Left colon (tissue), 2 donors: ENCODE measurements at regions not wholly inside any gene's neighbourhood (a gene's known extent, or its start where the extent isn't known, plus 50 kb on each side); places are given as distances from the start of the nearest gene placed in this dataset.
"Not testable (repeated sequence)": the region's sequence is repeated elsewhere in the genome, so short reads cannot be mapped to it uniquely, and the experiment has no call there.

Experiments
- ATAC-seq: fragments of 200-7000 bp; cut with Tn5 transposase; one replicate; pipeline ENCODE4 v1.9.1; 2020; ENCODE audit warnings: mild to moderate bottlenecking, moderate library complexity
- DNase-seq, 2 donors: peaks; one replicate each; pipeline ENCODE4 v3.0.0-alpha.2; 2020
- intact Hi-C, 2 donors: fragments of 100-400 bp; cut with DNase I in 1 of 2; cut with micrococcal nuclease in 1 of 2; formaldehyde crosslinking; loops; one replicate each; pipeline versions ENCODE4 v1.11.2 to v1.14.0; 2022; cut with DNase I, micrococcal nuclease
- donor health status: DM: no; HTN: no; CAD: no.
- donor health status: DM: yes; HTN: yes; CAD: no.

DNA sequence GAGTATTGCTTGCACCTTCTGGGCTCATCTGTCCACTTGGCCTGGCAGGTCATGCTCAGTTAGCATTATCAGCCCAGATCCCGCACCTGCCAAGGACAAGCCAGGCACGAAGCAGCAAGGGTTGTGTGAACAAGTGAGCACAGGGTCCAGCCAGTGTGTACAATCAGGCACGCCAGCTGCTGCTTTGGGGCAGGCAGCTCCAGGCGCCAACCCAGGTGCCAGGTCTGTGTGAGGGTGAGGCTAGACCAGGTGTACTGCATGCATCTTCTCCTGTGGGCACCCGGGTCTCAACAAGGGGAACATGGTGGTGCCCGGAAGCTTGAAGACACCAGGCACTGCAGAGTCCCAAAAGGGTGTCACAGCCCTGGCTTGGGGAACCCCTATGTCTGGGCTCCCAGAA, 1446.8 kb downstream of the PCDH9 start:
- no peak for DNase-seq
- intact Hi-C loops: no loop called here
- no peak for ATAC-seq

DNA sequence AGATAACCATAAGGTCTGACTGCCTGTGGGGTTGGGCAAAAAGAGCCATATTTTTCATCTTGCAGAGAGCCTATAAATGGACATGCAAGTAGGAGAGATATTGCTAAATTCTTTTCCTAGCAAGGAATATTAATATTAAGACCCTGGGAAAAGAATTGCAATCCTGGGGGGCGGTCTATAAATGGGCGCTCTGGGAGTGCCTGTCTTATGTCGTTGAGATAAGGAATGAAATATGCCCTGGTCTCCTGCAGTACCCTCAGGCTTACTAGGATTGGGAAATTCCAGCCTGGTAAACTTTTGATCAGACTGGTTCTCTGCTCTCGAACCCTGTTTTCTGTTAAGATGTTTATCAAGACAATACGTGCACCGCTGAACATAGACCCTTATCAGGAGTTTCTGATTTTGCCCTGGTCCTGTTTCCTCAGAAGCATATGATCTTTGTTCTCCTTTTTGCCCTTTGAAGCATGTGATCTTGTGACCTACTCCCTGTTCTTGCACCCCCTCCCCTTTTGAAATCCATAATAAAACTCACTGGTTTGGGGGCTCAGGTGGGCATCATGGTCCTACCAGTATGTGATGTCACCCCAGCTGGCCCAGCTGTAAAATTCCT, 1458.3 kb downstream of the PCDH9 start:
- ATAC-seq, DNase-seq, intact Hi-C loops: not testable (repeated sequence)

DNA sequence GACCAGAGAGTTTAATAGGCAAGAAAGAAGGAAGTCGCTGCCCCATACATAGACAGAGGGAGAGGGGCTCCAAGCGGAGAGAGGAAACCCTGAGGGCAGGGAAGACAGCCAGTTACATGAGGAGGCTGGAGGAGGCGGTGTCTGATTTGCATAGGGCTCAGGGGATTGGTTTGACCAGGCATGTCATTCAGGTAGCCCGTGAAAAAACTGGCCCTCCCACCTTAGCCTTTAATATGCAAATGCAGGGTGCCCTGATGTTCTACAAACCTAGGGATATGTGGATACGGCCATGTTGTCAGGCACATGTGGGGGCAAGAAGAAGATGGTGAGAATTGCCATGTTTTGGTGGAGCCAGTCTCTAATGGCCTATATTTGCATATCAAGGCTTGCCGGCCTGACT, 1461.6 kb downstream of the PCDH9 start:
- intact Hi-C loops: no loop called here
- no peak for ATAC-seq

DNA sequence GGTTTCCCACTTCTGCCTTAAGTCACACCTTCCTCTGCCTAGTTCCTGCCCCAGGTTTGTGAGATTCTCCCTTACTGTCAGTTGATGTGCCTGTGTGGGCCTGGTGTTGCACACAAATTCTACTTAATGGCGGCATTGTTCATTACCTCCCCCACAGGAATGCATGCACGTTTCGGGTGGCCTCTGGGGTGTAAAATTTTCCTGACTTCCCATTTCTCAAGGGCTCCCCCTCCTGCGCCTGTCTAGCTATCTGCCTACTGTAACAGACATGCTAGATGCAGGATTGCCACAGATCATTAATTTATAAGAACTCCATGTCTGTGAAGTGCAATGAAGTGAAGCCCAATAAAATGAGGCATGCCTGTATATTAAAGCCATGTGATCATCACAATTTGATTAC, 1466.3 kb downstream of the PCDH9 start:
- intact Hi-C loops: no loop called here
- DNase-seq (no peak), ATAC-seq (no peak)

More for the DNA sequence above, 1461.6 kb downstream of the PCDH9 start:
- no peak for DNase-seq

DNA sequence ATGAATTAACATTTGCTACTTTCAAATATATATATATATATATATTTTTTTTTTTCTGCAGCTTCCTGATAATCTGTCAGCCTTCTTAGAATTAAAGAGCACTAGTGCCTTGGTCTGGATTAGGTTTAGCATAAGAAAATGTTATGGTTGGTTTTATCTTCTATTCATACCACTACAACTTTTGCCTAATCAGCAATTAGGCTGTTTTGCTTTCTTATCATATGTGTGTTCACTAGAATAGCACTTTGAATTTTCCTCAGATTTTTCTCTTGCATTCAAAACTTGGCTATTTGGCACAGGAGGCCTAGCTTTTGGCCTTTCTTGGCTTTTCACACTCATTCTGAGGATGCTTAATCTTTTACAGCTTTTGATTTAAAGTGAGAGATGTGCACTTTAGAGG, 1468.1 kb downstream of the PCDH9 start:
- ATAC-seq (no peak), DNase-seq (no peak)
- intact Hi-C loops: no loop called here

DNA sequence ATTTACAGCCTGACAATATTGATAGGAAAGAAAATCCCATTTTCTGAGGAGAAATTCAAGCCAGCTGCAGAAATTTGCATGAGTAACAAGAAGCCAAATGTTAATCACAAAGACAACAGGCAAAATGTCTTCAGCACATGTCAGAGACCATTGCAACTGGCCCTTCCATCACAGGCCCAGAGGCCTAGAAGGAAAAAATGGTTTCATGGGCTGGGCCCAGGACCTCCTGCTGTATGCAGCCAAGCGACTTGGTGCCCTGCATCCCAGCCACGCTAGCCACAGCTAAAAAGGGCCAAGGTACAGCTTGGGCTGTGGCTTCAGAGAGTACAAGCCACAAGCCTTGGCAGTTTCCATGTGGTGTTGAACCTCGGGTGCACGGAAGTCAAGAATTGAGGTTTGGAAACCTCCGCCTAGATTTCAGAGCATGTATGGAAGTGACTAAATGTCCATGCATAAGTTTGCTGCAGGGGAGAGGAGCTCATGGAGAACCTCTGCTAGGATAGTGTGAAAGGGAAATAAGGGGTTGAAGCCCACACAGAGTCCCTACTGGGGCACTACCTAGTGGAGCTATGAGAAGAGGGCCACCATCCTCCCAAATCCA, 1474.0 kb downstream of the PCDH9 start:
- no peak for DNase-seq
- intact Hi-C loops: no loop called here
- no peak for ATAC-seq

DNA sequence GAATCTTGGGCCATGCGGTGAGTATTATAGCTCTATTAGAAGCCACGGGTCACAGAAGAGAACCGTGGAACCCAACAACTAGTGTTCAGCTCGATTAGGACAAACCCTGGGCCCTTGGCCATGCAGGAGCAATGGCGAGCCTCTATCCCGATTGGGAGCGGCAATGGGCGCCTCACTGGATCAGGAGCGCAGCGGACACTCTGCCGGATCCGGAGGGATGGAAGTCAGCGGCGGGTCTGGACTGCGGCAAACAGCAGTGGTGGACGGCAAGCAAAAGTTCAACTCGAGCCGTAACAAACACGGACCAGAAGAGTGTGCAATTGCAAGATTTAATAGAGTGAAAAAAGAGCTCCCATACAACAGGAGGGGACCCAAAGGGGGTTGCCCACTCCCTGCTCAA, 1481.9 kb downstream of the PCDH9 start:
- intact Hi-C loops: no loop called here
- no peak for ATAC-seq

DNA sequence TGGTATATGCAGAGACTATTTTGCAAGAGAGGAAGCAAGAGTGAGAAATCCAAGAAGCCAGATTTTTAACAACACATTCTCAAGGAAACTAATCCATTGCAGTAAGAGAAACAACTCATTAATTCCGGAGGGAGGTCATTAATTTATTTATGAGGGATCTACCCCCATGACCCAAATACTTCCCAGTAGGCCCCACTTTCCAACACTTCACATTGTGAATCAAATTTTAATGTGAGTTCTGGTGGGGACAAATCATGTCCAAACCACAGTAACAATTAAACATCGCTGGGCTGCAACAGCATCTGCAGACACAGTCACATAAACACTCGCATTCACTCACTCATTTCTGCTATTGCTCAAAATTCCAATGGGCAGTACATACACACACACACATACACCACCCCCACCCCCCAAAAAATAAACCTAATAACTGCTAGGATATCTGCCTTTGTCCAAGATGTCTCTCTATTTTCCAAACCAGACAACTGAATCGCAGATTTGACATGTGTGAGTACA, 1483.7 kb downstream of the PCDH9 start:
- ATAC-seq (no peak), DNase-seq (no peak)
- intact Hi-C loops: no loop called here

More for the DNA sequence above, 1481.9 kb downstream of the PCDH9 start:
- DNase-seq: no peak

DNA sequence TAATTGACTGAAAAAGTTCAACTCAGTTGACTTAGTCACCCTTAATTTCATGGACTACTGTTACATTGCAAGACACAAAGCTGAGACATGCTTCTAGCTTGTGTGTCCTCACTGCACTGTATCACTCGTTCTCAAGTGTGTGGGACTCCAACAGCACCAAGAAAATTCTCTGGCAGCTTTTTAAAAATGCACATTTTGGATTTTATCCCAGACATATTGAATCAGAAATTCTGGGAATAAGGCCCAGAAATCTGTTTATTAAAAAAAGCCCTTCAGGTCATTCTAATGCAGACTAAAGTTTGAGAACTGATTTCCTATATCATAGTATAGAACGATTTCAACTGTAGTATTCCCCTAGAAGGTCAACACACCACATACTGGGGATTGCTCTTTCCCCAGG, 1485.3 kb downstream of the PCDH9 start:
- DNase-seq: no peak
- intact Hi-C loops: no loop called here
- no peak for ATAC-seq

DNA sequence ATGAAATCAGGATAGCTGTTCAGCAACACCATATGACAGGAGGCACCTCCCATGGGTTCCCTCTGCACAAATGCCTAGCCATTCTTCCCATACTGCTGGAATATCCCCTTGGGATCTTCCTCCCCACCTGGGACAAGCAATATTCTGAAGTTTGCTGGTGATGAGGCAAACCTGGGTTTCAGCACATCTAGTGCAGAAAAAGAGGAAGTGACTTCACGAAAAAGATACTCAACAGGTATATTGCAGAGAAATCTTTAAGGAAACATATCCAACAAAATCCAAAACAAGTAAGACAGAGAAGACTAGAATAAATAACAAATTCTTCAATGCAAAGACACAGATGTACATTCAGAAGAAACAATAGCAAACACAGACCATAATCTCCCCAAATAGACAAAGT, 1497.0 kb downstream of the PCDH9 start:
- DNase-seq (no peak), ATAC-seq (no peak)
- intact Hi-C loops: no loop called here

DNA sequence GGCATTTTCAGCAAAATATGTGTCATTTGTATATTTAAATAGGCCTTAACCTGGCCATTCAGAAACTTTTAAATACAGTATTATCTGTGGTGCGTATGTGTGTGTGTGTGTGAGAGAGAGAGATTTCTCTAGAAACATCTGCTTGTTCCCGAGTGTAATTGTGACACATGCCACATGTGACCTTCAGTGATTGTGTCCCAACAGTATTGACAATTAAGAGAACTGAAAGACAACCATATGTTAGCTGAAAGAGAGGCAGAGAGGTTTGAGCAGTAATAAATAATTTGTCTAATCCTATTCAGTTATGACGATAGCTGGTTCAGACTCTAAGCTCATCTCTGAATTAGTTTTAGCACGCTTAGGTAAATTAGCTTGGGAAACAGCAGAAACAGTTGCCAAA, 1503.1 kb downstream of the PCDH9 start:
- no peak for ATAC-seq
- no peak for DNase-seq
- intact Hi-C loops: no loop called here

DNA sequence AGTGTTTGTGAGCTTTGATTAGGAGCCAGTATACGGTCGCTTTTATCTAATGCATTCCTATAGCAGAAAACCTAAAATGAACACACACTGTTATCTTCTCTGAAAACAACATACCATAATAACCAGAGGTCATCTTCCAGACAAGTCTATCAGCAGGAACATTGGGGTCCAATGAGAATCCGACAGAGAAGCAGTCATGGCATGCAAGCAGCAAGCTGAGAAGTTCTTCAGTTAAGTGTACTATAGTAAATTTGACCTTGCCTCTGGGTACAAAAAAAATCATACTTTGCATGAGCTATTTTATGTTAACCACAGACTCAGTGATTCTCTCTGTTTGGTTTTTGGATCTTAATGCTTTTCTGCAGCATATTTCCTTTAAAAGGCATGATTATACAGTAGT, 1505.1 kb downstream of the PCDH9 start:
- ATAC-seq: no peak
- intact Hi-C loops: no loop called here
- DNase-seq: no peak

DNA sequence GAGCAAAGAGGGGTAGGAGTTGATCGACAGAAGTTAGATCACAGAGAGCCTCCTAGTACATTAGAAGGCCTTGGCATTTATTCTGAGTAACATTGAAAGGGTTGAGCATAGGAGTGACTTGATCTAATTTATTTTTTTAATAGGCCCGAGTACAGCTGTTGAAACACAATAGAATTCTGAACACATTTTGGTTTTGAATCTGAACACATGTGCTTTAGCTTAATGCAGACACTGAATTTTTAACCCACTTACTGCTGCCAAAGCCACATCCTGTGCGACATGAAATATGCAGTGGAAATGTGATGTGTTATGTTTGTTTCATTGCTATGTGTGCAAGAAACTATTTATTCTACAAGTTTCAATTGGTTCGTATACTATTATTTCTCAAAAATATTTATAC, 1505.9 kb downstream of the PCDH9 start:
- intact Hi-C loops: no loop called here
- ATAC-seq (no peak), DNase-seq (no peak)

DNA sequence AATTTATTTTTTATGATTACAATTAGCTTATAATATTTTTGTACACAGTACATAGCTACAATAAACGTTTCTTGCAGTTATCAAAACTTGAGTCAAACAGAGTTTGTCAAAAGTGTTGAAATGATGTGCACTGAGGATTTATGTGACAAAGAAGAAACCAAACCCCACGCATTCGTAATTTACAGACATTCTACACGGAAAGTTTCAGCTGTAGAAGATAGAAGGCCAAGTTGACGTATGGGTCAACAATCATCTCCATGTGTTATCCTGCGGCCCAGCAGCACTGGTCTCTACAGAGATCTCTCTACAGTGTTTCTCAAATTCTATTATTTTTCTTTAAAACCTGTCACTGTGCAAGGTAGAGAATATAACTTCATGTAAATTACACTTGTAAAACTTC, 1507.6 kb downstream of the PCDH9 start:
- DNase-seq (no peak), ATAC-seq (no peak)
- intact Hi-C loops: no loop called here

DNA sequence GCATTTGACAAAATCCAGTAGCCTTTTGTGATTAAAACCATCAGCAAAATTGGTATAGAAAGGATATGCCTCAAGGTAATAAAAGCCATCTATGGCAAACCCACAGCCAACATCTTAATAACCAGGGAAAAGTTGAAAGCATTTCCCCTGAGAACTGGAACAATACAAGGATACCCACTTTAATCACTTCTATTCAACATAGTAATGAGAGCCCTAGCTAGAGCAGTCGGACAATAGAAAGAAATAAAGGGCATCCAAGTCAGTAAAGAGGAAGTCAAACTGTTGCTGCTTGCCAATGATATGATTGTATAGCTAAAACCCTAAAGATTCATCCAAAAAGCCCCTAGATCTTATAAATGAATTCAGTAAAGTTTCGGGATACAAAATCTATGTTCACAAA, 1510.3 kb downstream of the PCDH9 start:
- no peak for DNase-seq
- ATAC-seq: no peak
- intact Hi-C loops: no loop called here

DNA sequence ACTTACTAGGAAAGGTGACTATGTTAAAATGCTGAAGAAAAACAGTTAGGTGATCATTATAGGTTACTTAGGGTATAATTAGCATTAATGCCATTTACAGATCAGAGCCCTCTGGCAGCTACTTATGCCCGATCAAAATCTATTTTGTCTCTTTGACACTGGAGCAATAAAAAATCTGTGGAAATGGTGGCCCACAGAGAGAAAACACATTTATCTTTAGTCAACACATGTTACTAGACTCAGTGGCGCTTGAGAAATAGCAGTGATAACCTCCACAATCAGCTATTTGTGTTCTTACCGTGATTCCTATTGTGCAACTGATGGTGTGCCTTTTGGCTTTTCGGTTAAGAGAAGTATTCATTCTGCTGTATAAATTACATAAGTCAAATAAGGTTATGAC, 1519.6 kb downstream of the PCDH9 start:
- DNase-seq (no peak), ATAC-seq (no peak)
- intact Hi-C loops: no loop called here

DNA sequence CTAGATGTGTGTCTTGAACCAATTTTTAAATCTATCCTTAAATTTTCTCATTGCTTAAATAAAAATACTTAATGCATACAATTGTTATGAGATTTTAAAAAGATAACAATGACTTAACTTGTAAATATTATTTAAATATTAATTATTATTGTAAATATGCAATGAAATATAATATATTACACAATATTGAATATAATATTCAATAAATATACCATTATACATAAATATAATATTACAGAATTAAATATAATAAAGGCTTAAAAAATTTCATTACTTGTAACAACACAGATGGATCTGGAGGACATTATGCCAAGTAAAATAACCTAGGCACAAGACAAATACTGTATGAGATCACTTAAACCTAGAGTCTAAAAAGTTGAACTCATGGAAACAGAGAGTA, 1532.3 kb downstream of the PCDH9 start:
- intact Hi-C loops: no loop called here

DNA sequence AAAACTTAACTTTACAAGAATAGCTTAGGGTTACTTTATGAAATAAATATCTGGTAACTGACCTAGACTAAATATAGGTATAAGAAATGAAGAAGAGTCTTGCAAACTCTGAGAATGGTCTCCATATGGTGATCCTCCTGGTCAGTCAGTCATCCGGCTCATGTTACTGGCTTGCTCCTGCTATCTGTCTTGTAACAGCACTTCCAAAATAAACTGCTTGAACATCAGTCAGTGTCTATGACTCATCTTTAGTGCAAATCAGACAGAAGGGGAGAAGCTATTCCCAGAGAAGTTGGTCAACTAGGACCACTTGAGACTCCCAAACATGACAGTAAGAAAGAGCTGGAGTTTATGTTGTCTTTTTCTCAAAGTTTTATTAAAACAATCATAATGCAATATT, 1550.9 kb downstream of the PCDH9 start:
- DNase-seq (no peak), ATAC-seq (no peak)
- intact Hi-C loops: no loop called here

More for the DNA sequence above, 1532.3 kb downstream of the PCDH9 start:
- ATAC-seq (no peak), DNase-seq (no peak)

DNA sequence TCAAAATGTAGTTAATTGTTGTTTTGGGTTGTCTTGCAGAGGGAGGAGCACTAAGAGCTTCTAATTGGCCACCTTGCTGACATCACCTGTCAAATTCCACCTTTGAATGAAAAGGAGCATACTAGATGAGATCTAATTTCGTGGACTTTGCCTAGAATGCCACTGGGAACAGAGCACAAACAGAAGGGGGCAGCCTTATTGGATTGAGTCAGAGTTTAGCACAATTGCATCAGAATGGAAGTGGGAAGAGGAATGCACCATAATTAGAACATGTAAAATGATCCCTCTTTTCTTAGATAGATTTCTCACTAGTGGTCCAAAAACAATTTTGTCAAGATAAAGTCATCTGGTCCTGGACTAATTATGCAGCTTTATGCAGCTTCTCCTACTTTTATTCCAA, 1552.2 kb downstream of the PCDH9 start:
- DNase-seq (no peak), ATAC-seq (no peak)
- intact Hi-C loops: no loop called here

DNA sequence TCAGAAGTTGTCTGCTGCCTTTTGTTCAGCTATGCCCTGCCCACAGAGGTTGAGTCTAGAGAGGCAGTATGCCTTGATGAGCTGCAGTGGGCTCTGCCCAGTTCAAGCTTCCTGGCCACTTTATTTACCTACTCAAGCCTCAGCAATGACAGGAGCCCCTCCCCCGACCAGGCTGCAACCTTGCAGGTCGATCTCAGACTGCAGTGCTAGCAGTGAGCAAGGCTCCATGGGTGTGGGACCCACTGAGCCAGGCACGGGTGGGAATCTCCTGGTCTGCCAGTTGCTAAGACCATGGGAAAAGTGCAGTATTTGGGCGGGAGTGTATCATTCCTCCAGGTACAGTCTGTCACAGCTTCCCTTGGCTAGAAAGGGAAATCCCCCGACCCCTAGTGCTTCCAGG, 1554.8 kb downstream of the PCDH9 start:
- ATAC-seq, DNase-seq, intact Hi-C loops: not testable (repeated sequence)

DNA sequence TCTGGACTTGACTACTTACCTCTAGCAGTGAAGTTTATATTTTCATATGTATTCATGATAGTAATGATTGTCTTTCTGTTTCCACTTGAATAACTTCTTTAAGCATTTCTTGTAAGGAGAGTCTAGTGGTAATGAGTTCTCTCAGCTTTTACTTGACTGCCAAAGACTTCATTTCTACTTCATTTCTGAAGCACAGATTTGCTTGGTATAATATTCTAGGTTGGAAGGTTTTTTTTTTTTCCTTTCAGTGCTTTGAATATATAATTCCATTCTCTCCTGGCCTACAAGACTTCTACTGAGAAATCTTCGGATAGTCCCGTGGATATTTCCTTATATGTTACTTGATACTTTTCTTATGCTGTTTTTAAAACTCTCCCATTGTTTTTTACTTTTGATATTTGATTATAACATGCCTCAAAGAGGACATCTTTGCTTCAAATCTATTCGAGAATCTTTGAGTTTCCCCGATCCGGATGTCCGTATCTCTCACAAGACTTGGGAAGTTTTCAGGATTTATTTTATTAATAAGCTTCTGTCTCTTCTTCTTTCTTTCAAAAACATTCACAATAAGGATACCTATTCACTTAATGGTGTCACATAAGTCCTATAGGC, 1560.0 kb downstream of the PCDH9 start:
- ATAC-seq (no peak), DNase-seq (no peak)
- intact Hi-C loops: no loop called here
